A673 (cell line): ENCODE measurements at regions not wholly inside any gene's neighbourhood (a gene's known extent, or its start where the extent isn't known, plus 50 kb on each side); places are given as distances from the start of the nearest gene placed in this dataset.

Experiments
- CTCF ChIP-seq: fragments of 300-800, 200-600 bp; sonication (generic); conservative IDR thresholded peaks from 2 replicates; pipeline ENCODE4 v1.5.1; 2017; ENCODE audit warnings: low read depth, mild to moderate bottlenecking, antibody characterized with exemption, low read length, moderate library complexity, mixed read lengths
- EZH2 ChIP-seq: fragments of 200-600 bp; sonication (generic); IDR thresholded peaks from 2 replicates; pipeline ENCODE4 v1.6.1; 2017; ENCODE audit warnings: borderline replicate concordance, low read depth, mild to moderate bottlenecking, mixed read lengths, antibody characterized with exemption, low read length; ENCODE audit not compliant: poor library complexity, severe bottlenecking

- no peak for TF ChIP-seq CTCF
- TF ChIP-seq EZH2, result no peak
Measured at GRCh38 chrX:53768865-53769264, 82.3 kb upstream of the HUWE1 start.
